Uterus (tissue), 2 donors: ENCODE measurements at regions not wholly inside any gene's neighbourhood (a gene's known extent, or its start where the extent isn't known, plus 50 kb on each side); places are given as distances from the start of the nearest gene placed in this dataset.

Source experiments
- CTCF ChIP-seq, 4 experiments: fragments of 200-600 bp in 2 of 4; fragments of 450-650 bp in 2 of 4; sonication (generic) in 2 of 4; IDR thresholded peaks; one replicate each; pipeline ENCODE4 v1.5.1; 2016 to 2019; ENCODE audit warnings: antibody characterized with exemption in 4 of 4, mild to moderate bottlenecking in 2 of 4, moderate library complexity in 1 of 4
- POLR2A ChIP-seq, 2 donors: fragments of 450-650 bp; IDR thresholded peaks; one replicate each; pipeline ENCODE4 v1.6.1; 2016; ENCODE audit warnings: antibody characterized with exemption in 2 of 2, mild to moderate bottlenecking in 1 of 2, moderate library complexity in 1 of 2

GRCh38 chr20:51082988-51083387 lies 60.1 kb upstream of the KCNG1 start:
- TF ChIP-seq CTCF (IDR thresholded peaks at IDR 0.05), result no peak
- TF ChIP-seq POLR2A (IDR thresholded peaks at IDR 0.05), result no peak
